Astrocyte of the spinal cord (primary cell): ENCODE measurements at regions not wholly inside any gene's neighbourhood (a gene's known extent, or its start where the extent isn't known, plus 50 kb on each side); places are given as distances from the start of the nearest gene placed in this dataset.

ENCODE experiments used
- DNase-seq: peaks from one replicate; pipeline ENCODE4 v3.0.0; 2011; ENCODE audit warnings: low read depth, low spot score
- H3K4me3 ChIP-seq: 2 replicates; pipeline ENCODE4 v1.5.1; 2011; ENCODE audit warnings: low read depth, mild to moderate bottlenecking, low read length, moderate library complexity
- in situ Hi-C: cut with HindIII; loops from 2 replicates; pipeline ENCODE4 v1.10.0; 2017; ENCODE audit warnings: low sequenced_read_pairs
- TF ChIP-seq, protein P1 (sequence below): IDR thresholded peaks from 2 replicates; pipeline ENCODE4 v1.5.1; 2012; ENCODE audit warnings: low read depth, mild to moderate bottlenecking, low read length, inconsistent platforms

DNA sequence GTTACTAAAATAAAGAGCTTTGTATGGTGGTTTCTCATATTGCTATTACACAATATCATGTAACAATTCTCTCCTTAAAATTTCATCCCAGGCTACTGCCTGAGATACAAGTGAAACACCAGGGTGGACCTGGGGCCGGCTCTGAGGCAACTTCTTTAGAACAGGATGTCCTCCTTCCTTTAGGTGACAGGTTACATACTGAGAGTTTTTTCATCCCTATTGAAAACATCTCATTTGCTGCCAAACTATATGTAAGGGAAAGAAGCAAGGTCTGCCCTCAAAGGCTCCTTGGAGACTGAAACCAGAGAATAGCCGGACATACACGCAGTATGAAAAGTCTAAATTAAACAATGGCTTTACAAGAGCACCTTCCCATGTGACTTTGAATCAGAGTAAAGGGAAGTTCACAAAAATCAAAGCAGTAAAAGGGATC is 139.9 kb downstream of the DUSP6 start:
- TF ChIP-seq, protein P1, sequence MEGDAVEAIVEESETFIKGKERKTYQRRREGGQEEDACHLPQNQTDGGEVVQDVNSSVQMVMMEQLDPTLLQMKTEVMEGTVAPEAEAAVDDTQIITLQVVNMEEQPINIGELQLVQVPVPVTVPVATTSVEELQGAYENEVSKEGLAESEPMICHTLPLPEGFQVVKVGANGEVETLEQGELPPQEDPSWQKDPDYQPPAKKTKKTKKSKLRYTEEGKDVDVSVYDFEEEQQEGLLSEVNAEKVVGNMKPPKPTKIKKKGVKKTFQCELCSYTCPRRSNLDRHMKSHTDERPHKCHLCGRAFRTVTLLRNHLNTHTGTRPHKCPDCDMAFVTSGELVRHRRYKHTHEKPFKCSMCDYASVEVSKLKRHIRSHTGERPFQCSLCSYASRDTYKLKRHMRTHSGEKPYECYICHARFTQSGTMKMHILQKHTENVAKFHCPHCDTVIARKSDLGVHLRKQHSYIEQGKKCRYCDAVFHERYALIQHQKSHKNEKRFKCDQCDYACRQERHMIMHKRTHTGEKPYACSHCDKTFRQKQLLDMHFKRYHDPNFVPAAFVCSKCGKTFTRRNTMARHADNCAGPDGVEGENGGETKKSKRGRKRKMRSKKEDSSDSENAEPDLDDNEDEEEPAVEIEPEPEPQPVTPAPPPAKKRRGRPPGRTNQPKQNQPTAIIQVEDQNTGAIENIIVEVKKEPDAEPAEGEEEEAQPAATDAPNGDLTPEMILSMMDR = no peak
- peak; percentile 52 for DNase-seq
- in situ Hi-C loops = no loop called here

DNA sequence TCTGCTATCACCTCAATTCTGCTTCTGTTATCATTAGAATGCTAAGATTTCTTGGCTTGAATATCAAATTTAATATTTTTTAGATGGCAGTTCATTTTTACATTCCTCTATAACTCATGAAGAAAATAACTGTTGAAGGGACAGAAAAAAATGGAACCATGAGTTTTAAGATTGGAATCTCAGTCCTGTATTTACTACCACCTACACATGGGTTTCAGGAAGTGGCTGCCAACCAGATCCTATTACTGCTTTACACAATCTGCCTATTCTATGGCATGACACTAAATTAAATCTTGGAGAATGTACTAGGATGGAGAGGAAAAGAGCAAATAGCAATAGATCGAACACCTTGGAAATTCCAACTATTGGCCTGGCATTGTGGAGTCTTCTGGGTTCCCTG is 140.8 kb downstream of the DUSP6 start:
- no peak overlapping the region for H3K4me3 ChIP-seq
- in situ Hi-C loops = no loop called here
- TF ChIP-seq, protein P1 = no peak
- DNase-seq = no peak

More for the DNA sequence above, 139.9 kb downstream of the DUSP6 start:
- H3K4me3 ChIP-seq = no peak overlapping the region

DNA sequence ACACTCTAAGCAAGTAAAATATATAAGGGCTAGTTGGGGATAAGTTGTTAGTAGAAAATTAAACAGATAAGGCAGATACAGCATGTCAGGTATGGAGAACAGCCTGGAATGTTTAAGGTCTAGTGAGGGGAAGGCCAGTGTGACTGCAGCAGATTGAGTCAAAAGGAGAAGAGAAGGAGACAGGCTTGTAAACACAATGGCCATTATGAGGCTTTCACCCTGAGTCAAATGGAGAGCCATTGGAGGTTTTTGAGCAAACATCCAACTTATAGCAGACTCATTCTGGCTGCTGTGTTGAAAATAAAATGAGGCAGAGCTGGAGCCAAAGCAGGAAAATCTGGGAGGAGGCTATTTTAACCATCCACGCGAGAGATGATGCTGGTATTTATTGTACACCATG is 142.0 kb downstream of the DUSP6 start:
- DNase-seq = no peak
- in situ Hi-C loops = no loop called here
- TF ChIP-seq, protein P1 = no peak
- H3K4me3 ChIP-seq = no peak overlapping the region

DNA sequence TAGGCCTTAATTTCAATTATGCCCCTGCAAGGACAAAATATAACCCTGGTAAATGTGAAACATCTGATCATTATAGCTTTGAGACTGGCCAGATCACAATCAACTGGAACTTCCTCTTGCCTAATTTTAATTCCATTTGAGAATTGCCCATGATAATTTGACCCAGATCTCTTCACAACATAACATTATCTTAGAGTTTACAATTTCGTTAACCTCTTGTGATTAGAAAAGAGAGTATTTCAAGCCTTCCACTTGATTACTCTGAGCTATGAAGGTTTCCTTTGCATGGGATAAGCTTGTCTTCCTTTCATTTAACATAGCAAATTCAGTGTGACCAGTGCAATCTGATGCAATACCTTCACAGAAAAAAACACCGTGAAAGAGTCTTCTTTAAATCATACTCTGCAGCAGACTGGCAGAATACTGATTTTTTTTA is 143.6 kb downstream of the DUSP6 start:
- in situ Hi-C loops = no loop called here
- TF ChIP-seq, protein P1 = no peak
- H3K4me3 ChIP-seq = no peak overlapping the region
- peak; percentile 47 for DNase-seq

- no peak overlapping the region for H3K4me3 ChIP-seq
- no peak for DNase-seq
- in situ Hi-C loops = no loop called here
- TF ChIP-seq, protein P1 = no peak
These were observed 145.9 kb downstream of the DUSP6 start for GRCh38 chr12:89206390-89206789.

GRCh38 chr12:89205517-89205916 is 146.8 kb downstream of the DUSP6 start:
- in situ Hi-C loops = no loop called here
- H3K4me3 ChIP-seq = no peak overlapping the region
- DNase-seq = no peak
- TF ChIP-seq, protein P1 = no peak

GRCh38 chr12:89203144-89203543 is 149.2 kb downstream of the DUSP6 start:
- DNase-seq = no peak
- in situ Hi-C loops = no loop called here
- no peak overlapping the region for H3K4me3 ChIP-seq
- TF ChIP-seq, protein P1 = no peak
